Pancreas (tissue), 10 donors: ENCODE measurements at regions not wholly inside any gene's neighbourhood (a gene's known extent, or its start where the extent isn't known, plus 50 kb on each side); places are given as distances from the start of the nearest gene placed in this dataset.

Experiments
- ATAC-seq, 4 donors: fragments of 200-7000 bp; cut with Tn5 transposase; one replicate each; pipeline versions ENCODE4 v1.8.0 to v1.9.1; 2020; ENCODE audit warnings: mild to moderate bottlenecking in 4 of 4, moderate library complexity in 4 of 4
- DNase-seq, 6 donors: peaks; one replicate each; pipeline ENCODE4 v3.0.0-alpha.2; 2020
- FAIRE-seq: peaks from 2 replicates; lab custom pipeline; 2012; peaks lifted over from hg19 to GRCh38; lab: Jason Lieb, UNC
- H3K27ac ChIP-seq, 4 donors: fragments of 200-600 bp; sonication (generic); 1 replicate in 3 of 4; 2 replicates in 1 of 4; pipeline versions ENCODE4 v1.5.0 to v1.8.0; 2020
- H3K27me3 ChIP-seq, 4 donors: fragments of 200-600 bp; one replicate each; pipeline ENCODE4 v1.8.0; 2021
- H3K36me3 ChIP-seq, 3 donors: fragments of 200-600 bp; sonication (generic) in 1 of 3; one replicate each; pipeline versions ENCODE4 v1.5.0 to v1.8.0; 2020 to 2021
- H3K4me1 ChIP-seq, 3 donors: fragments of 200-600 bp; one replicate each; pipeline ENCODE4 v1.8.0; 2021
- H3K4me3 ChIP-seq, 4 donors: fragments of 200-600 bp; sonication (generic) in 2 of 4; one replicate each; pipeline versions ENCODE4 v1.5.0 to v1.8.0; 2020 to 2021
- H3K9me3 ChIP-seq, 4 donors: fragments of 200-600 bp; one replicate each; pipeline ENCODE4 v1.8.0; 2021
- WGBS, 2 donors: extraction: QIAGEN DNeasy Blood & Tissue Kit; methylation state at CpG; one replicate each; pipeline ENCODE4 v1.1.7; 2013; 5-methylcytosine and 5-hydroxymethylcytosine counted together
- intact Hi-C, 3 donors: fragments of 100-400 bp; cut with DNase I; formaldehyde crosslinking; loops; one replicate each; pipeline versions ENCODE4 v1.11.1 to v1.14.2; 2022
- TF ChIP-seq, protein P1 (sequence below), 4 donors: fragments of 200-600 bp; sonication (generic) in 3 of 4; IDR thresholded peaks; one replicate each; pipeline versions ENCODE4 v1.5.0 to v1.8.0; 2021; ENCODE audit warnings: antibody characterized with exemption in 4 of 4
- donor health status: healthy with polysubstance abuse.
- donor health status: DM: no; HTN: no; CAD: no; lungs with moderate emphysema.
- donor health status: DM: no; HTN: no; CAD: no.
- donor health status: control.
- donor health status: control.
- donor health status: Bipolar disorder and iron deficiency.
- donor health status: DM: yes; HTN: yes; CAD: no.
- donor health status: DM: no; HTN: no; CAD: no.
- donor health status: DM: no; HTN: no; CAD: no.
- donor health status: DM: yes; HTN: yes; CAD: no.

DNA sequence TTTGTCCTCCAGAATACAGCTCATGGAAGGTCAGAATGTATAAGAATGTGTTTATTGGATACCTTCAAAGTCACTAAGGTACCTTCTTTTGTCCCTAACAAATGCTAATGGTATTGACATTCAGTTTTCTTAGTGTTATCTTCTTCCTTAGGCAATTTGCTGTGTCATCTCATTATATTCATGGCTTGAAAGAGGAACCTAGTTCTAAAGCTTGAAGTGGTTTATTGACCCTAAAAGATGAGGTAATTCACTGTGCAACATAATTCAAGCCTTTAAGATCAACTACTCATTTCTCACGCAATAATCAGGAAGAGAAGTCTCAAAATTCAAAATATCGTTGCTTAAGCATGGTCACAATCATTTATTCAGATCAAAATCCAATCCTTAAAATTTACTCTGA lies 342.7 kb upstream of the RIOK2 start:
- no peak overlapping the region for H3K4me3 ChIP-seq
- intact Hi-C loops, result no loop called here
- H3K4me1 ChIP-seq, result no peaks in the 10 kb centered on the region
- H3K9me3 ChIP-seq, result no peaks in the 10 kb centered on the region
- DNase-seq (no peak), ATAC-seq (no peak), FAIRE-seq (no peak)
- H3K36me3 ChIP-seq, result no peaks in the 10 kb centered on the region
- no peak overlapping the region for H3K27ac ChIP-seq
- WGBS, 2 donors, result 79 to 94% methylated on average over 2 of the region's 2 CpGs
- TF ChIP-seq, protein P1, sequence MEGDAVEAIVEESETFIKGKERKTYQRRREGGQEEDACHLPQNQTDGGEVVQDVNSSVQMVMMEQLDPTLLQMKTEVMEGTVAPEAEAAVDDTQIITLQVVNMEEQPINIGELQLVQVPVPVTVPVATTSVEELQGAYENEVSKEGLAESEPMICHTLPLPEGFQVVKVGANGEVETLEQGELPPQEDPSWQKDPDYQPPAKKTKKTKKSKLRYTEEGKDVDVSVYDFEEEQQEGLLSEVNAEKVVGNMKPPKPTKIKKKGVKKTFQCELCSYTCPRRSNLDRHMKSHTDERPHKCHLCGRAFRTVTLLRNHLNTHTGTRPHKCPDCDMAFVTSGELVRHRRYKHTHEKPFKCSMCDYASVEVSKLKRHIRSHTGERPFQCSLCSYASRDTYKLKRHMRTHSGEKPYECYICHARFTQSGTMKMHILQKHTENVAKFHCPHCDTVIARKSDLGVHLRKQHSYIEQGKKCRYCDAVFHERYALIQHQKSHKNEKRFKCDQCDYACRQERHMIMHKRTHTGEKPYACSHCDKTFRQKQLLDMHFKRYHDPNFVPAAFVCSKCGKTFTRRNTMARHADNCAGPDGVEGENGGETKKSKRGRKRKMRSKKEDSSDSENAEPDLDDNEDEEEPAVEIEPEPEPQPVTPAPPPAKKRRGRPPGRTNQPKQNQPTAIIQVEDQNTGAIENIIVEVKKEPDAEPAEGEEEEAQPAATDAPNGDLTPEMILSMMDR (IDR thresholded peaks at IDR 0.05), result no peak
- no peaks in the 10 kb centered on the region for H3K27me3 ChIP-seq

DNA sequence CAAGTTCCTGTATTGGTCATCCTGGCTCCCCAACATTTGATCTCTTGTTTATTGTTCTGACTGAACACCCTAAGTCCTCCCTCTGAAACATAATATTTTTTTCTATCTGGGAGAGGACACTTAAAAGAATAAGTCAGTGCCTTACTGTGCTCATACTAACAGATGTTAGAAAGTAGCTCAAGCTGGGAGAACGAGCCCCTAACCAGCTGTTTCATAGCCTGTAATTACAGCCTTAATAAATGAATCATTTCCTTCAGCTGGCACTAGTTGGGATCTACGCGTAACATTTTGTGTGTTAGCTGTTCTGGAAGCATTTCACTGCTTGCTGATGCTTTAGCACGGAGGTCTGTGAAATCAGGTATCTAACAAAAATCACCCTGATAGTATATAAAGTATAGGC lies 345.9 kb upstream of the RIOK2 start:
- H3K4me1 ChIP-seq, result no peaks in the 10 kb centered on the region
- TF ChIP-seq, protein P1 (IDR thresholded peaks at IDR 0.05), result no peak
- H3K27me3 ChIP-seq, result no peaks in the 10 kb centered on the region
- intact Hi-C loops, result no loop called here
- FAIRE-seq (no peak), DNase-seq (no peak), ATAC-seq (no peak)
- no peaks in the 10 kb centered on the region for H3K36me3 ChIP-seq
- H3K27ac ChIP-seq, result no peak overlapping the region
- H3K4me3 ChIP-seq, result no peak overlapping the region
- no peaks in the 10 kb centered on the region for H3K9me3 ChIP-seq
- WGBS, 2 donors, result 63 to 66% methylated on average over 4 of the region's 4 CpGs

DNA sequence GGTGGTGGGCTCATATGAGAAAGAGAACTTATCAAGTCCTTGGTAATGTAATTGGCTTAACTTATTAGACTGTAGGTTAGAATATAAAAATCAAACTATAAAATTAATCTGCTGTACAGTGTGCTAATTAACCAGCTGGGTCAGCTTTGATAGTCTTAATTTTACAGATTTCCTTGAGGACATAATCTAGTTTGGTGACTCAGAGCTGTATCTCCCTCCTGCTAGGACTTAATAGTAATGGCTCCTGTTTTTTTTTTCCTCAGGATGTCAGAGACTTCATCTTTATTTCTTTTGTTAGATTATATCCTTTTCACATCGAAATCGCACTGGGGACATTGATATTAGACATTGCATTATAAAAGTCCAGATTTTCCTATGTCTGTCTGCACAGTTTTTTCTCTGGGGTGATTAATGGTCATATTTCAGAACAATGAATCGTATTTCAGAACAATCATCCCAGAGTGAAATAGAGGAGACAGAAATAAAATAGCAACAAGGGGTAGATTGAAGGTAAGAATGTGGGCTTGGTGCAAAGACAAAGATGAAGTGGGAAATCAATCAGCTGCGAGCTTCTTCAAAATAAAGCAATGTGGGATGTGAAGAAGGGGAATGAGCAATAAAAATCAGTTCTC lies 346.4 kb upstream of the RIOK2 start:
- no peaks in the 10 kb centered on the region for H3K9me3 ChIP-seq
- TF ChIP-seq, protein P1 (IDR thresholded peaks at IDR 0.05), result no peak
- H3K4me3 ChIP-seq, result no peak overlapping the region
- intact Hi-C loops, result no loop called here
- no peaks in the 10 kb centered on the region for H3K27me3 ChIP-seq
- ATAC-seq (no peak), DNase-seq (no peak), FAIRE-seq (no peak)
- no peak overlapping the region for H3K27ac ChIP-seq
- no peaks in the 10 kb centered on the region for H3K4me1 ChIP-seq
- H3K36me3 ChIP-seq, result no peaks in the 10 kb centered on the region
- WGBS, 2 donors, result 61 to 67% methylated on average over 4 of the region's 4 CpGs

DNA sequence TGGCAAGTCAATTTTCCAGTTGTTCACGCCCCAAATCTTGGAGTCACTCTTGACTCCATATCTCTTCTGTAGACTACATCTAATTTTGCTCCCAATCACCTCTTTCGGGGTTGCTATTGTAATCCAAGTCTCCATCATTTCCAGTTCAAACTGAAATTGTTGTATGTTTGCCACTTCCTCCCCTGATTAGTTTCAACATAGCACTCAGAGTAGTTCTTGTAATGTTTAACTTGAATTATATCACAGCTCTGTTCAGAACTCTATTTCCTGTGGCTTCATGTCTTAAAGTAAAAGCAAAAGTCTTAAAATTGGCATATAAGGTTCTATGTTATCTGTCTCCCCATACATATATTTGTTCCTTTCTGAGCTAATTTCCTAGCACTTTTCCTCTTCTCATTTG lies 348.5 kb upstream of the RIOK2 start:
- ATAC-seq (no peak), FAIRE-seq (no peak), DNase-seq (no peak)
- Histone ChIP-seq H3K27me3 (no peaks in the 10 kb centered on the region), H3K4me1 (no peaks in the 10 kb centered on the region), H3K36me3 (no peaks in the 10 kb centered on the region), H3K4me3 (no peak overlapping the region), H3K9me3 (no peaks in the 10 kb centered on the region), H3K27ac (no peak overlapping the region)
- intact Hi-C loops, result no loop called here
- TF ChIP-seq, protein P1 (IDR thresholded peaks at IDR 0.05), result no peak
- 70 to 76% methylated on average over 2 of the region's 2 CpGs for WGBS, 2 donors

DNA sequence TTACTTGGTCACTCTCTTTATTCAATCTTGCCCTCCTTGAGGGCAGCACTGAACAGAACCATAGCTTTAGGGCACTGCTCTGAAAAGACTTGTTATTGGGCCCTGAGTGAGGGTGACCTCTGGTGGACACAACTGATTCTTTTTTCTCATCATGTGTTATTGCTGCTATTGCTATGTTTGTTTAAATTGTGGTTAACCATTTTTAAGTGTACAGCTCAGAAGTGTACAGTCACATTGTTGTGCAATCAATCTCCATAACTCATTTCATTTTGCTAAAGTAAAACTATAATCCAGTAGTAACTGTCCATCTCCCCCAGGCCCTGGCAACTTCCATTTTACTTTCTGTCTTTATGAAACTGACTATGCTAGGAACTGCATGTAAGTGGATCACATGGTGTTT lies 351.1 kb upstream of the RIOK2 start:
- H3K27ac ChIP-seq, result no peak overlapping the region
- TF ChIP-seq, protein P1 (IDR thresholded peaks at IDR 0.05), result peak; percentile 9 to 29 (median 19)
- no peaks in the 10 kb centered on the region for H3K36me3 ChIP-seq
- FAIRE-seq (peak; percentile 41), DNase-seq (peak in 1 of 6 donors; percentile 26), ATAC-seq (peak in 3 of 4 donors; percentile 84 to 87 (median 85))
- H3K4me3 ChIP-seq, result no peak overlapping the region
- no peaks in the 10 kb centered on the region for H3K9me3 ChIP-seq
- no peaks in the 10 kb centered on the region for H3K27me3 ChIP-seq
- no peaks in the 10 kb centered on the region for H3K4me1 ChIP-seq
- intact Hi-C loops, result no loop called here
